ENCODE measurements at regions not wholly inside any gene's neighbourhood (a gene's known extent, or its start where the extent isn't known, plus 50 kb on each side); places are given as distances from the start of the nearest gene placed in this dataset.

DNA sequence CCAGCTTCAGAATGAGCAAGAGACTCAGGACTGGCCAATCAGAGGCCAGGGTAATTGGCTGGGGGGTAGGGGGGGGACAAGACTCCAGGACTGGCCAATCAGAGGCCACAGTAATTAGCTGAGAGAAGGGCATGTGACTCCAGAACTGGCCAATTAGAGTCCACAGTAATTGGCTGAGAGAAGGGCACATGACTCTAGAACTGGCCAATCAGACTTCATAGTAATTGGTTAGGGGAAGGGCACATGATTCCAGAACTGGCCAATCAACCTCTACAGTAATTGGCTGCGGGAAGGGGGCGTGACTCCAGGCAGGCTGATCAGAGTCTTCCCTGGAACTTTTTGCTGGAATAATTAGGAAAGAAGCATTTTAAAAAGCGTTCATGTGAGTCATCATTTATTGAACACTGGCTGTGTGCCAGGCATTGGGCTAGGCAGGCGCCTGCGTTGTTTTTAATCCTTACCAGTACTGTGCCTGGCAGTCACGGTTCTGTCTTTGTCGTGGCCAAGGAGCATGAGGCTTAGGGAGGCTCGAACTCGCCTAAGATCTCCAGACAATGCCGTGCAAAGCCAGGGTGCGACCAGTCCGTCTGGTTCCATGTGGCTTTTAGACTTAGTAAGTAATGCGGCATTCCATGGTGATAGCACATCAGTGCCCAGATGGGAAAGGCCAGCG lies 508.1 kb downstream of the TBC1D22A start:
- no peak for DNase-seq (ENCODE audit: low spot score)

DNA sequence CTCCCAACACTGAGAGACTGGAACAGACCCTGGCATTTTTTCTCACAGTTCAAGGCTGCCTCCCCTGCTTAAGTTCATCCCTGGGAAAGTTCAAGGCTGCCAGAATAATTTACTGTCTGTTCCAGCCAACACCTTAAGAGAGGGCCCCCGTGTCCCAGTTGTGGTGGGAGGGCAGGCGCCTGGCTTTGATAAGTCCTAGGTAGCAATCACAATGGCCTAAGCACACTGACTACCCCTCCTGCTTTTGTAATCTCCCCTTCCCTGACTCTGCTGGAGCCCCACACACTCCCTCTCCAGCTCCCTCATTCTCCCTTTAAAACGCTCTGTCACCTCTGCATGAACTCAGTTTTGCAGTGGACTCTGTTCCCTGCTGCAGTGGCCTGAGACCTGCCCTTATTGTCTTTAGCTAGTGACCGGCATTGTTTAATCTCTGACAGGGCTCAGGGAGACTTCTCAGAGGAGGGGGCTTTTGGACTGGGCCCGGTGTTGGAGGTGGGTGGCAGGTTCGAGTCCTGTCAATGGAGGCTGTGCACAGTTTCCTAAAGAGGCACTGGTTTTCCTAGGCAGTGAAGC lies 507.2 kb downstream of the TBC1D22A start:
- no peak for DNase-seq (ENCODE audit: low spot score)

DNA sequence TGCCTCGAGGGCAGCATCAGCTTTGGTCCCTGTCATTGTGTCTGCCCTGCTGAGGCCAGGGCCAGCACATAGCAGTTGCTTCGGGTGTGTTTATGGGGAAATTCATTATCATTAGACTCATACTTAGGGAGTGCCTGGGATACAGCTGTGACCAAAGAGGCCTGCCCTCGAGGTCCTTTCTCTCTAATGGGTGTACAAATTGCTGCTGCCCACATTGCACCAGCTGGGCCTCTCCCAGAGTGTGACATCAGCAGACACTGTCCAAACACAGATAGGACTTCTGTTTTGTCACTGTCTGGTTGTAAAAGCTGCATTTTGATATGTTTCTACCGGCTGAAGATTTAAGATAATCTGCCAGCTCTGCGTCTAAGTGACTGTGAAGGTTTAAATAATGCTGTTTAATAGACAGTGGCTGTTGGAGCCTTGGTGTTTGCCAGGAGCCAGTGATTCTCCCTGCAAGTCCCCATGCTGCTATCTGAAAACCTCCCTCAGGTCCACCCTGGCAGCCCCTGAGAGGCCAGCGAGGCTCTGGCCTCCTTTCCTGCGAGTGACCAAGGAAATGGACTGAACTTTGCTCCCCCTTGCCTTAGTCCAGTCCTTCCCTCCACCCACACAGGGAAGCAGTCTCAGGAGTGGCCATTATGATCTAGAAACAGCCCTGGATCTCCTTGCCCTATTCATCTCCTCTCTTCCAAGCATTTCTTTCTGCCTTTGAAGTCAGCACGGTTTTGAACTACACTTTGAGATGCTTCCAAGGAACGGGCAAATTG lies 505.2 kb downstream of the TBC1D22A start:
- no peak for DNase-seq (ENCODE audit: low spot score)

DNA sequence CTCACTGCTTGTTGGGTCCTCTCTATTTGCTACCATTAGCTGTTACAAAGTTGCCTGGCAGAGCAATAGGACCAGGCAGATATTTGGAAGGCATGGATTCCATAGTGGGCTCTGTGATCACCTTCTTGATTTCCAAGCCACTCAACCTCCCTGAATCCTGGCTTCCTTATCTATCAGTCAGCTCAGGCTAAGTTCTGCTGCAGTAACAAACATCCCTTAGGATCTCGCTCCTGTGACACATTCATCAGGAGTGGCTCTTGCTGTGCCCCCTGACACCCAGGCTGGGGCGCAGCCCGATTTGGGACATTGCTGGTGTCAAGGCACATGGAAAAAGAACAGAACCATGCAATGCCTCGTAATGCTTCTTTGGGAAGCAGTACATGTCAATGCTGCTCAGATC lies 503.9 kb downstream of the TBC1D22A start:
- DNase-seq (ENCODE audit: low spot score) = no peak

DNA sequence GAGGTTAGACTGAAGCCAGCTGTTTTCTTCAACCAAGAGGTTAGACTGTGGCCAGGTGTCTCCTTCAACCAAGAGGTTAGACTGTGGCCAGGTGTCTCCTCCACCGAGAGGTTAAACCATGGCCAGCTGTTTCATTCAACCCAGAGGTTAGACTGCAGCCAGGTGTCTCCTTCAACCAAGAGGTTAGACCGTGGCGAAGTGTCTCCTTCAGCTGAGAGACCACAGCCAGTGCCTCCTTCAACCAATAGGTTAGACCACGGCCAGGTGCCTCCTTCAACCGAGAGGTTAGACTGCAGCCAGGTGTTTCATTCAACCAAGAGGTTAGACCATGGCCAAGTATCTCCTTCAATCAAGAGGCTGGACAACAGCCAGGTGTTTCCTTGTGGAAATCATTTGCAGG lies 498.1 kb downstream of the TBC1D22A start:
- DNase-seq (ENCODE audit: low spot score) = no peak

DNA sequence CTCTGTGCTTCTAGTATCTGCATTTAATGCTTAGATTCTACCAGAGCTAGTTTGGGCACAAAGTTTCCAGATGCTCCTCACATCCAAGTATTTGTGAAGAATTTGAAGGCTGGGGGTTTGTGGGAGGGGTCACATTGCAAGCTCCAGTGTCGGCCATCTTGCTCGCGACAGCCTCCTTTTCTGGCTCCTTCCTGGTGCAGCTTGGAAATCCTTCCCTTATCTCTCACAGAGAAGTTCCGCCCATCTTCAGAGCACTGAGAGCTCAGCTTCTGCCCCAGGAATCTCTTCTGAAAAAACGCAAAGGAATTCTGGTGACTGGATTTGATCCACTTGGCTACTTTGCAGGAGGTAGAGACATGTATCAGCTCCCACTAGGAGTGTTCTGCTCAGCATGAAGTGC lies 497.5 kb downstream of the TBC1D22A start:
- no peak for DNase-seq (ENCODE audit: low spot score)

DNA sequence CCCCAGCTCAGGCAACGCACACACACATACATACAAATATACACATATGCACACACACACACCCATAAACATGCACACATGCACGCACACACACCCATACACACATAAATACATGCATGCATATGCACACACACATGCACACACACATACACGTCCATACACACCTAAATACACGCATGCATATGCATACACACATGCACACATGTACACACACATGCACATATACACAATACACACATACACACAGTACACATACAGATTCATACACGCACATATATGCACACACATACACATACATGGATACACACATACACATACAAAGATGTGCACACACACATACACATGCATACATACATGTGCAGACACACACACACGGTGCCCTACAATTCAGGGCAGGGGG lies 496.6 kb downstream of the TBC1D22A start:
- DNase-seq (ENCODE audit: low spot score) = no peak

DNA sequence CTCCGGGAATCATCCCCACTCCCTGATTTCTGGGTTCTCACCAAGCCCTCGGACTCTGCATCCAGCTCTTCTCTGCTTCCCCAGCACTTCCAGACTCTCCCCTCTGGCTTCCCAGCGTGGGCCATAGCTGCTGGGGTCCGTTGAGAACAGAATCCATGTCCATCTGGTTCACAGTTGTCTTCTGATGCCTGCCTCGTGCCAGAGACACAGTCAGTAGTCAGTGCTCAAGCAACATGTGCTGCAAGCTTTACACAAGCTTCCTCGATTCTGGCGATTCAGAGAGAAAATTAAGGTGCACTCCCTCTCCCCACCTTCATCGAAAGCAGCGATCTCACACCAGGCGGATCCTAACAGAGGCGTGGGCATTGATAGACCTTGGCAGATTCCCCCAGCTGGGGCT lies 495.5 kb downstream of the TBC1D22A start:
- no peak for DNase-seq (ENCODE audit: low spot score)

DNA sequence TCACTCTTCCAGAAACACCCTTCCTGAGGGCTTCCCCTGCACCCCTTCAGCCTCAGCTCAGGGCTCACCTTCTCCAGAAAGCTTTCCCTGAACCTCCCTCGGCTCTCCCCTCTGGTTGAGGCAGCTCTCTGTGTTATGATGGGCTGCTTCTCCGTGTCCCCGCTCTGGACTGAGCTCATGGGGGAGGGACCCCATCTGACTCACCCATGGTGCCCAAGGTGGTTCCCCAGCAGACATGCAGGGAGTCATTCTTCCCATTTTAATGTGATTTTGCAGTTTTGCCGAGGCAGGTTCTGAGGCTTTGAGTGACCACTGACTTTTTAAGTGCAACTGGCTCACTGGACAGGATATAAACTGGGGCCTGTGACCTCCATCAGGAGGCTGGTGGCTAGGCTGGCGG lies 495.1 kb downstream of the TBC1D22A start:
- DNase-seq (ENCODE audit: low spot score) = no peak

DNA sequence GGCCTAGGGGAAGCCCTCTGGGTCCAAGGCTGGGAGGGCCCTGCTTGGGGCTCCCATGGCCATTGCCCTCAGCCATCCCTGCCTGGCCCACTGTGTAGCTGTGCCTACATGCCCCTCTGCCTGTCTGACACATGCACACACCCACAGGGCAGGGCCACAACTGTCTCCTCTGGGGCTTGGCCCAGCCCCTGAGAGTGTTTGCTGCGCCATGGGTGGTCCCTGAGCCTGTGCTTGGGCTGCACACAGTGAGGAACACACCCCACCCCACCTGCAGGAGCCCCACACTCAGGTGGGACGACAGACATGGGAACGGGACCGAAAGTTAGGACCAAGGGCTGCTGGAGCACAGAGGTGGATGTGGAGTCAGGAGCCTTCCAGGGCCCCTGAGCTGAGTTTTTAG lies 489.5 kb downstream of the TBC1D22A start:
- DNase-seq (ENCODE audit: low spot score) = no peak

DNA sequence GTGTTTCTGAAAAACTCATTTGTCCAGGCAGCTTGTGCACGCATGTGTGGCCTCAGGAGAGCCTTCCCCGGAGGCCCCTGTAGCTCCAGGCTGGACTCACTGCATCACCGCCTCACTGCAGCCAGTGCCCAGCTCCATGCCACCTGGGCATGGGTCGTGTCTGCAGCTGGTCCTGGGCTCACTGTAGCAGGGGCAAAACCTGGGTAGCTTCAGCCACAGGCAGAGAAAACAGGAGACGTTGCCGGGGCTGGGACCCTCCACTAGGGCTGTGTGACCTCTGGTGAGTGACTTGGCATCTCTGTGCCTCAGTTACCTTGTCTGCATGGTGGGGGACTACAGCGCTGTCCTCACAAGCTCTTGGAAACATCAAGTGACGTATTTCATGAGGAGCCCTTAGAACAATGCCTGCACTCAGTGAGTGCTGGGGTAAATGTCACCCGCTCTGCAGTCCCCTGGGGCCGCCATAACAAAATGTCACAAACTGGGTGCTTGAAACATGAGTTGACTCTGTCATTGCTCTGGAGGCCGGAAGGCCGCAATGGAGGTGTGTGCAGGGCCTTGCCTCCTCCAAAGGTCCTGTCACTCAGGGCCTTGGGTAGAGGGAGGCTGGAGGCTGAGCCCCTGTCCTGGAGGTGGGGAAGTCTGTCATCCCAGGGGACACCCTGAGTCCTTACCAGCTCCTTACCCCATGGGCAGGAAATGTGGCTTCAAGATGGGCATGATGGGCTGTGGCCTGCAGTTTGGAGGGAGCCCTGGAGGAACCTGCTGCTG lies 488.7 kb downstream of the TBC1D22A start:
- DNase-seq (ENCODE audit: low spot score) = no peak

DNA sequence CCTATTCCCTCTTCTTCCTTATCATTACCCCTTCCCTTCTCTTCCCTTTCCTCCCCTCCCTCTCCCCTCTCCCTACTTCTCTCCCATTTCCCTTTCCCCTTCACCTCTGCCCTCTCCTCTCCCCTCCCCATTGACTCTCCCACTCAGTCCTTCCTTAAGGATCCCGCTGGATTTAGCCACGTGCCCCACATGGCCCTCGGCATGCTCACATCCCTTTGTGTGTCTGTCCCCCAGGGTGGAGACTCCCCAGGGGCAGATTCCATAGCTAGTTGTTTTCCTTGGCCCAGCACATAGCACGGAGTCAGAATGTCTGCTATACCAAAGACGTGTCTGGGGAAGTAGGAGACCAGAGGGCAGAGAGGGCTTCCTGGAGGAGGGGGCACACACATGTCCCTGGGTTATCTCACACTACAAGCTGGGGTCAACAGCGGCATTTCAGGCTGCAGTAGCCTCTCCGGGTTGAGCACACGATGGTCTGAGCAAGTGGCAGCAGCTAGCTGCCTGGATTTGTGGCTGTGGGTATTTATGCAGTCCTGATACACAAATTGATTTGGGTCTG lies 487.0 kb downstream of the TBC1D22A start:
- no peak for DNase-seq (ENCODE audit: low spot score)

DNA sequence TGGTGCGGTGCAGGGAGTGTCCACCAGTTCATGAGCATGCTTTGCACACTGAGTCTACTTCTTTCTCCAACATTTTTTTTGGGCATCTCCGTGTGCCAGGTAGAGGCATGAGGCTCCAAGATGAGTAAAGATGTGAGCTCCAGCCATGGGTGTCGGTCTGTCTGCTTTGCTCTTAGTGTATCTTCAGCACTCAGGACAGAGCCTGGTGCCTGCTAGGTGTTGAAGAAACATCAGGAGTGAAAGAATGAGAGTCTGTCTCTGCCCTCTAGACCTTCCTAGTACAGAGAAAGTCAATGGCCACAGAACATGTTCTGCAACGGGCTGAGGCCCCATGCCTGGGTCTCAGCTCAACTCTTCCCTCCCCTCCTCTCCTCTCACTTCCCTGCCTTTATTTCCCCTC lies 486.5 kb downstream of the TBC1D22A start:
- no peak for DNase-seq (ENCODE audit: low spot score)

DNA sequence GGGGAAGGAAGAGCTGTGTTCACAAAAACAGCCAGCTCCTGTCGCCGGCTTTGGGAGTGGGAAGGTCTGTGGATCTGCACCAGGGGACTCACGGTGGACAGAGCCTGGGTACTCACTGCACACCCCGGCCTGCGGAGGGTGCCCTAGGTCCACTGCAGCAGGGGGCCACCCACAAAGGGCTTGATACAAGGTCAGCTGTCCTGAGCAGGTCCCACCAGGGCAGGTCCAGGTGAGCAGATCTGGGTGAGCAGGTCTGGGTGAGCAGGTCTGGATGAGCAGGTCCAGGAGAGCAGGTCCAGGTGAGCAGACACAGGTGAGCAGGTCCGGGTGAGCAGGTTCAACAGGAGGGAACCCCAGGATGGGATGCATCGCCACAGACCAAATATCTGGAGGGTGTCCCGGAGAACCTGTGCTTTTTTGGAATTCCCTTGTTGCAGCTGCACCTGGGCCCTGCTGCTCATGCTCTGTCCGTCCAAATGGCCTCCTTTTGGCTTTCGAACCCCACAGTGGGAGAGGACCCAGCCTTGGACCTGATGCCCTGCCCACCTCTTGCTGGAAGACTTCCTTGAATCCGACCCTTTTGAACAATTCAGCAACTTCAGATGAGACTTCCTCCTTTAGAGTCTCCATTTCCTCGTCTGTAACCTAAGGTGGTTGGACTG lies 485.3 kb downstream of the TBC1D22A start:
- no peak for DNase-seq (ENCODE audit: low spot score)

DNA sequence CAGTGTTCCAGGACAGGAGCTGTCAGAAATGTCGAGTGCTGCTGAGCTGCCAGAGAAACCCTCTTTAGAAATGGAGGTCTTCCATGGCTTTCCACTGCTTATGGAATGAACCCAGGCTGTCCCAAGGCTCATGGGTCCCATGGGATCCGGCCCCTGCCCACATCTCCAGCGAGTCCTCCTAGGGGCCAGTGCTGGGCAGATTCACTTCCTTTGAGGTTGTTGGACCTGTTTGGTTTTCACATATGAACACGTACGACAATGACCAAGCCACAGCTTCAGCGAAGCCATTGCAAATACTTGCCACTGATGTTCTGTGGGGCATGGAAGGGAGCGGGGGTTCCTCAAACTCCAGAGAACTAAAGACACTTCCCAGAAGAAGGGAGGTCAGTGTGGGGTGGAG lies 483.3 kb downstream of the TBC1D22A start:
- DNase-seq (ENCODE audit: low spot score) = no peak

DNA sequence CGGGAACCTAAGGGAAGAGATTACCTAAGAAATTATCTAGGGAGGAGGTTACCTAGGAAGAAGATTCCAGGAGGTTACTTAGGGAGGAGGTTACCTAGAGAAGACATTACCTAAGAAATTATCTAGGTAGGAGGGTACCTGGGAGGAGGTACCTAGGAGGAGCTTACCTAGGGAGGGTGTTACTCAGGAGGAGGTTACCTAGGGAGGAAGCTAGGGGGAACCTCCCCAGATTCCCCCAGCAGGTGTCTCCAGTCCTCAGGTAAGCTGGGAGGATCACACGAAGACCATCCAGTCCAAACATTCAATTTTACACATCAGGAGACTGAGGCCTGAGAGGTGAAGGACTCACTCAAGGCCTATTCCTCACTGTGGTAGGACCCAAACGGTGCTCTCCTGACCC lies 482.8 kb downstream of the TBC1D22A start:
- DNase-seq (ENCODE audit: low spot score) = no peak

DNA sequence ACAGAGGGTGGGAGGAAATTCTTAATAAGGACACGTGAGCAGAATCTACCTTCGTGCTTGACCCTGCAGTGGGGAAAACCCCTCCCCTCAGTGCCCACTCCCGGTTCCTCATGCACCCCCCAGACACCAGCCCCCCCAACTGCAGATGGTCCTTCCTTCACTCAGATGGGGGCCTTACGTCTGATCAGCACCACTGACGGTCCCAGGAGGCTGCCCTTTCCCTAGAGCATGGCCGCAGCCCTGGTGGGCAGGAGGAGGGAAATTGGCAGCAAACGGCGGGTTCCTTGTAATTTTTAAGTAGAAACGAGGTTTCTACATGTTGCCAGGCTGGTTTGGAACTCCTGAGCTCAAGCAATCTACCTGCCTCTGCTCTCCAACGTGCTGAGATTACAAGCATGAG lies 477.7 kb downstream of the TBC1D22A start:
- no peak for DNase-seq (ENCODE audit: low spot score)

DNA sequence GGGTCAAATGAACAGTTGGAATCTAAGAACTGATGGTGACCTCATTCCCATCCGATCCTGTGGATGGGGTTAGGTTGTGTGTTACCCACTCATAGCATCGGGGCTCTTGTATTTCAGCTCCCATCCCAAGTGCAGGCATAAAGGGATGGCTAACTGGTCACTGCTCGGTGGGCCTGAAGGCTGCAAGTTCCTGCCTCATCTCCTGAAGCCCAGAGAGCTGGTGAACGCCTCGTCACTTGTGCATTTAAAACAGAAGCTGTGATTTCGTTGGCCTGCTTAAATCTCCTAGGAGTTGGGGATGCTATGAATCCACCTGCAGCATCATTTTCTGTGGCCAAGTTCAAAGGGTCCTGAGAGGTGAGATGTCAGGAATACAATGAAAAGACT lies 477.0 kb downstream of the TBC1D22A start:
- DNase-seq (ENCODE audit: low spot score) = no peak

DNA sequence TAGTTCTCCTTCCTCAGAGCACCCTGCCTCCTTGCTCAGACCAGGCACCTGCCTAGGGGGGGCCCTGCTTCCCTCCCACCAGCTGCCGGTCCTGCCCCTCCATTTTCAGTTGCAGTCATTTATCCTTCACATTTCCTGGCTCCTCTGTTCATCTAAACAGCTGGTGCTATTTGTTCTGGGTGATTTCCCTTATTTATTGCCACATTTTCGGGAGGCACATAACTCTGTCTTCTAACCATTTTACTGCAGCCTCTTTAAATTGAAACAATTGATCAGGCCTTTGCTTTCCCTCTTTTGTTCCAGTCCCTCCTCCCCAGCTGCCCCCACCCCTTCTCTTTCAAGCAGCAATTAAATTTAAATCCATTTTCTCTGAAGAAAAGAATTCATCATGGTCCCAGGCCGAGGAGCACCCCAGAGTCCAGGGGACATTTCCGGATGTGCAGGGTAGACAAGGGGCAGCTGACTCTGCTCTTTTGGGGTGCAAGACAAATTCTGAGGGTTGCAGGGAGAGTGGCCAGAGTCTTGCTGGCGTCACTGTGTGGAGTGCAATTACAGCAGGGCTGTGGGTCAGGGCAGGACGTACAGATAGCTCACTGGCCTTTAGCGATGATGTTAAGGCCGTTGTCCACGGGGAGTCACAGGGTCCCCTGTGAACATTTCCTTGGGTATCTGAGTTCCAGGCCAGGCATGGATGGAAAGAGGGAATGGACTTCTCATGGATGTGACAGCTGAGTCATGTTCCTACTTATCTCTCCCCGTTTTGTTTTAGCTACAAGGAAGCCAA lies 476.4 kb downstream of the TBC1D22A start:
- DNase-seq (ENCODE audit: low spot score) = no peak

DNA sequence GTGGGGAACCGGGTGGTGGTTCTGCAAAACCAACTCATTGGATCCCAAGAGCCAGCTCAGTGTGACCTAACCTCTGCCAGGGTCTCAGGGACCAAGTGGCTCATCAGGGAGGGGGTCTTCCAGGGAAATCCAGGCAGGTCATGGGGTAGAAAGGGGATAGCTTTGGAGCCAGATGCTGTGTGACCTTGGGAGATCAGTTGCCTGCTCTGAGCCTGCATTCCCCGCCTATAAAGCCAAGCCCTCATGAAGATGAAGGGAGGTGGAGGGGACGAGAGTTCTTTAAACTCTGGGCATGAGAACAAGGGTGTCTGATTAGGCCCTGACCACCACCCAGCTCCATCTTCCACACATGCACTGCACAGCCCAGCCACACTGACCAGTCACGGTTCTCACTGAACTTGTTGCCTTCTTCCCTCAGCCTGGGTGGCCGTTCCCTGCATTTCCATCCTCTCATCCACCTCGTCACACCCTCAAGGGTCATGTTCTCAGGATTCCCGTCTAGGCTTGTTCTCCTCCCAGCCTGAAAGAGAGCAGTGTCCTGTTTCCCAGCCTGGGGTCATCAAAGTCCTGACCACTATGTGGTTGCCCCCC lies 475.5 kb downstream of the TBC1D22A start:
- DNase-seq (ENCODE audit: low spot score) = no peak

DNA sequence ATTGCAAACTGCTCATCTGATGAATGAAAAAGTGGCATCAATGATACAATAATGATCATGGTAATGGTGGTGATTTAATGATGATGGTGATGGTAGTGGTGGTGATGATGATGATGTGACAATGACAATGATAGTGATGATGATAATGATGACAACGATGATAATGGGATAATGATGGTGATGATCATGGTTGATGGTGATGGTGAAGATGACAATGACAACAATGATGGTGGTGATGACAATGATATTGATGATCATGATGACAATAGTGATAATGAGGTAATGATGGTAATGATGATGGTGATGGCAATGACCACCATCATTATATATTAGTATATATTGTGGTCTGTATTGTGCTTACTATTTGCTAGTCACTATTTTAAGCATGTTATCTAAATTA lies 474.3 kb downstream of the TBC1D22A start:
- DNase-seq (ENCODE audit: low spot score) = no peak

Data from SW480 (cell line).